K562 (cell line): ENCODE measurements at regions not wholly inside any gene's neighbourhood (a gene's known extent, or its start where the extent isn't known, plus 50 kb on each side); places are given as distances from the start of the nearest gene placed in this dataset.

Source experiments
- ATAC-seq: fragments of 200-7000 bp; cut with Tn5 transposase; 3 replicates; pipeline ENCODE4 v1.9.1; 2020; ENCODE audit warnings: moderate library complexity
- BruUV-seq: library from RNA; stranded (reverse); fragments of 400-500 nt; replicated peaks from 2 replicates; lab custom pipeline; 2021; lab: Mats Ljungman, UMichigan
- CTCF ChIA-PET: fragments of 300-600 bp; formaldehyde crosslinking; extraction: SDS; loops from one replicate; lab custom pipeline; 2021; ENCODE audit warnings: low intra/inter-chr PET ratio; lab: Yijun Ruan, JAX
- POLR2A ChIA-PET: fragments of 300-600, 350-650 bp; sonication (Branson Sonifier 250); formaldehyde crosslinking; extraction: SDS; loops from one replicate; lab custom pipeline; 2021; ENCODE audit warnings: antibody characterized with exemption, inconsistent platforms; lab: Yijun Ruan, JAX
- DNase-seq, 4 experiments: peaks; one replicate each; pipeline versions ENCODE4 v3.0.0 to v3.0.0-alpha.2; 2011 to 2018; ENCODE audit warnings: low spot score in 3 of 4, mixed read lengths in 3 of 4; ENCODE audit errors: extremely low read depth in 1 of 4
- FAIRE-seq: peaks from 2 replicates; lab custom pipeline; 2011; peaks lifted over from hg19 to GRCh38; lab: Jason Lieb, UNC
- H2AFZ ChIP-seq: 2 replicates; pipeline ENCODE4 v1.6.0; 2011; ENCODE audit warnings: low read depth, low read length, control low read depth, inconsistent platforms
- H3K27ac ChIP-seq: fragments of 200-600 bp; 3 replicates; pipeline ENCODE4 v1.8.0; 2011; ENCODE audit warnings: low read depth, mild to moderate bottlenecking, control low read depth, inconsistent platforms, low read length, moderate library complexity, mixed read lengths; ENCODE audit errors: extremely low read depth
- H3K27me3 ChIP-seq, 2 experiments: fragments of 300-600 bp in 1 of 2; 2 replicates in 1 of 2; 3 replicates in 1 of 2; pipeline versions ENCODE4 v1.6.0 to v1.8.0; 2011; ENCODE audit warnings: inconsistent platforms in 2 of 2, low read length in 2 of 2, mild to moderate bottlenecking in 1 of 2, mixed read lengths in 1 of 2, moderate library complexity in 1 of 2; ENCODE audit not compliant: control insufficient read depth in 2 of 2, insufficient read depth in 2 of 2
- H3K36me3 ChIP-seq: fragments of 300-600 bp; 3 replicates; pipeline ENCODE4 v1.8.0; 2011; ENCODE audit warnings: mild to moderate bottlenecking, low read length, inconsistent platforms; ENCODE audit not compliant: control insufficient read depth, insufficient read depth
- H3K4me1 ChIP-seq, 2 experiments: fragments of 200-600 bp in 1 of 2; replicated peaks in 1 of 2; 2 replicates in 1 of 2; 3 replicates in 1 of 2; pipeline versions ENCODE4 v1.5.1 to v1.8.0; 2011; ENCODE audit warnings: inconsistent platforms in 2 of 2, low read length in 2 of 2, mild to moderate bottlenecking in 1 of 2, mixed read lengths in 1 of 2, moderate library complexity in 1 of 2; ENCODE audit not compliant: control insufficient read depth in 2 of 2, insufficient read depth in 2 of 2
- H3K4me2 ChIP-seq: 2 replicates; pipeline ENCODE4 v1.6.1; 2011; ENCODE audit warnings: low read length, control low read depth, inconsistent platforms, mixed read lengths; ENCODE audit not compliant: insufficient read depth
- H3K4me3 ChIP-seq: fragments of 200-600 bp; sonication (generic), shearing (Covaris generic); 2 replicates; pipeline ENCODE4 v1.5.1; 2016; ENCODE audit warnings: control low read depth, inconsistent platforms
- H3K79me2 ChIP-seq: fragments of 200-600 bp; 3 replicates; pipeline ENCODE4 v1.8.0; 2011; ENCODE audit warnings: low read length, inconsistent platforms; ENCODE audit not compliant: control insufficient read depth, insufficient read depth
- H3K9ac ChIP-seq, 2 experiments: 2 replicates each; pipeline versions ENCODE4 v1.6.0 to v1.6.1; 2011; ENCODE audit warnings: low read depth in 2 of 2, low read length in 2 of 2, control low read depth in 1 of 2, inconsistent platforms in 1 of 2, mild to moderate bottlenecking in 1 of 2, mixed read lengths in 1 of 2; ENCODE audit not compliant: insufficient read depth in 1 of 2
- H3K9me1 ChIP-seq: one replicate; pipeline ENCODE4 v1.6.0; 2011; ENCODE audit warnings: inconsistent platforms, mild to moderate bottlenecking, low read length, moderate library complexity; ENCODE audit not compliant: control insufficient read depth, insufficient read depth
- H3K9me3 ChIP-seq: replicated peaks from 2 replicates; pipeline ENCODE4 v1.5.1; 2011; ENCODE audit warnings: low read depth, low read length, inconsistent platforms; ENCODE audit not compliant: control insufficient read depth, insufficient read depth
- H4K20me1 ChIP-seq: replicated peaks from 2 replicates; pipeline ENCODE4 v1.6.1; 2011; ENCODE audit warnings: low read length, inconsistent platforms, mixed read lengths; ENCODE audit not compliant: control insufficient read depth, insufficient read depth
- CHD2 ChIP-seq: IDR thresholded peaks from 2 replicates; pipeline ENCODE4 v1.6.1; 2011; ENCODE audit warnings: low read depth, low read length
- EP300 ChIP-seq: IDR thresholded peaks from 2 replicates; pipeline ENCODE4 v1.6.1; 2012; ENCODE audit warnings: low read length, improper control_type of control experiment
- GATA2 ChIP-seq: sonication (generic); formaldehyde crosslinking; IDR thresholded peaks from 2 replicates; pipeline ENCODE4 v1.4.0; 2020; ENCODE audit warnings: mild to moderate bottlenecking, missing genetic modification reagents
- KLF10 ChIP-seq: fragments of 250-450 bp; sonication (Bioruptor Pico); IDR thresholded peaks from 2 replicates; pipeline ENCODE4 v1.6.1; 2021; ENCODE audit warnings: matching md5 sums
- MTA2 ChIP-seq: fragments of 450-650 bp; IDR thresholded peaks from 2 replicates; pipeline ENCODE4 v1.6.1; 2016; ENCODE audit warnings: low read depth
- NR2C1 ChIP-seq, 2 experiments: fragments of 450-650 bp; IDR thresholded peaks; 2 replicates each; pipeline ENCODE4 v1.6.1; 2017; ENCODE audit warnings: mild to moderate bottlenecking in 2 of 2, antibody characterized with exemption in 1 of 2, inconsistent platforms in 1 of 2, missing compliant biosample characterization in 1 of 2, missing genetic modification characterization in 1 of 2
- POLR2G ChIP-seq: fragments of 200-400 bp; formaldehyde crosslinking; IDR thresholded peaks from 2 replicates; pipeline ENCODE4 v1.6.1; 2017; ENCODE audit warnings: low read depth, mild to moderate bottlenecking, antibody characterized with exemption, low read length, moderate library complexity
- PRPF4 ChIP-seq: fragments of 200-400 bp; formaldehyde crosslinking; IDR thresholded peaks from one replicate; pipeline ENCODE4 v1.6.1; 2017; ENCODE audit warnings: low read length, low read depth, mild to moderate bottlenecking; ENCODE audit not compliant: insufficient read depth, poor library complexity, severe bottlenecking
- SLC30A9 ChIP-seq: fragments of 250-450 bp; sonication (Bioruptor Pico); IDR thresholded peaks from 2 replicates; pipeline ENCODE4 v1.8.0; 2022; ENCODE audit warnings: mild to moderate bottlenecking, moderate library complexity
- SPI1 ChIP-seq: IDR thresholded peaks from 2 replicates; pipeline ENCODE4 v1.6.1; 2011; ENCODE audit warnings: low read depth, low read length, control low read depth, borderline replicate concordance
- TAL1 ChIP-seq: fragments of 450-650 bp; IDR thresholded peaks from 2 replicates; pipeline ENCODE4 v1.6.1; 2016; ENCODE audit warnings: mild to moderate bottlenecking
- TCF7 ChIP-seq: sonication (generic); IDR thresholded peaks from 2 replicates; pipeline ENCODE4 v1.6.1; 2016; ENCODE audit warnings: antibody characterized with exemption, borderline replicate concordance
- ZNF133 ChIP-seq: fragments of 250-450 bp; sonication (Bioruptor Pico); IDR thresholded peaks from 2 replicates; pipeline ENCODE4 v1.4.0; 2020; ENCODE audit warnings: mild to moderate bottlenecking
- ZNF639 ChIP-seq, 2 experiments: fragments of 200-800 bp in 1 of 2; sonication (Bioruptor generic) in 1 of 2; sonication (generic) in 1 of 2; formaldehyde crosslinking in 1 of 2; IDR thresholded peaks in 1 of 2; conservative IDR thresholded peaks in 1 of 2; 2 replicates each; pipeline versions ENCODE4 v1.5.0 to v1.6.1; 2016 to 2020; ENCODE audit warnings: missing compliant biosample characterization in 1 of 2, missing genetic modification characterization in 1 of 2, missing genetic modification reagents in 1 of 2
- ZNF76 ChIP-seq: fragments of 250-450 bp; sonication (Bioruptor Pico); IDR thresholded peaks from 2 replicates; pipeline ENCODE4 v1.4.0; 2020; ENCODE audit warnings: mild to moderate bottlenecking, moderate library complexity, borderline replicate concordance
- ZNF785 ChIP-seq: fragments of 250-450 bp; sonication (Bioruptor Pico); IDR thresholded peaks from 2 replicates; pipeline ENCODE4 v1.4.0; 2020; ENCODE audit warnings: mild to moderate bottlenecking
- WGBS: fragments of 100-300 bp; shearing (Covaris generic); methylation state at CpG from one replicate; pipeline ENCODE4 v1.1.6; 2016; ENCODE audit warnings: low coverage, mixed read lengths; ENCODE audit not compliant: insufficient coverage; ENCODE audit errors: missing lambda C conversion rate; 5-methylcytosine and 5-hydroxymethylcytosine counted together
- in situ Hi-C: fragments of 300-500 bp; cut with MboI; formaldehyde crosslinking; loops from 4 replicates; pipeline ENCODE4 v1.15.0; 2018; ENCODE audit warnings: inconsistent platforms, mixed read lengths
- intact Hi-C: fragments of 100-400 bp; cut with micrococcal nuclease; formaldehyde crosslinking; loops from 2 replicates; pipeline ENCODE4 v1.14.2; 2022

GRCh38 chr18:66687635-66688034, 83.7 kb upstream of the CDH19 start:
- Histone ChIP-seq H3K4me2 (no peak overlapping the region), H3K36me3 (no peaks in the 10 kb centered on the region), H3K4me1 (no peaks in the 10 kb centered on the region), H3K9me1 (no peaks in the 10 kb centered on the region), H3K79me2 (no peaks in the 10 kb centered on the region), H4K20me1 (no peaks in the 10 kb centered on the region), H3K27me3 (no peaks in the 10 kb centered on the region), H3K9me3 (no peaks in the 10 kb centered on the region), H2AFZ (no peak overlapping the region), H3K4me3 (no peak overlapping the region), H3K27ac (no peak overlapping the region), H3K9ac (no peak overlapping the region)
- ChIA-PET CTCF (no interaction called here), POLR2A (no interaction called here)
- in situ Hi-C loops, result no loop called here
- ATAC-seq (no peak), DNase-seq (no peak), FAIRE-seq (no peak)
- no TSS peak for BruUV-seq
- WGBS, result 0% methylated on average over 3 of the region's 5 CpGs
- TF ChIP-seq SPI1, result no peak
- no peak for TF ChIP-seq ZNF76 (CRISPR knock-in tag)
- TF ChIP-seq EP300, result no peak
- TF ChIP-seq TCF7, result no peak
- TF ChIP-seq ZNF133 (CRISPR knock-in tag), result no peak
- intact Hi-C loops, result no loop called here

- POLR2A ChIA-PET, result no interaction called here
- H3K36me3 ChIP-seq, result no peaks in the 10 kb centered on the region
- H4K20me1 ChIP-seq, result no peaks in the 10 kb centered on the region
- no peaks in the 10 kb centered on the region for H3K27me3 ChIP-seq
- H3K9me3 ChIP-seq, result no peaks in the 10 kb centered on the region
- DNase-seq, result no peak
- no peak overlapping the region for H3K4me2 ChIP-seq
- no peak for FAIRE-seq
- no peak overlapping the region for H2AFZ ChIP-seq
- in situ Hi-C loops (no loop called here), intact Hi-C loops (no loop called here)
- WGBS, result 3% methylated on average over 4 of the region's 5 CpGs
- H3K9ac ChIP-seq, result no peak overlapping the region
- no peak for ATAC-seq
- no TSS peak for BruUV-seq
- no peak overlapping the region for H3K27ac ChIP-seq
- no peaks in the 10 kb centered on the region for H3K4me1 ChIP-seq
- no peaks in the 10 kb centered on the region for H3K79me2 ChIP-seq
- H3K9me1 ChIP-seq, result no peaks in the 10 kb centered on the region
- CTCF ChIA-PET, result no interaction called here
- H3K4me3 ChIP-seq, result no peak overlapping the region
- TF ChIP-seq TAL1 (no peak), ZNF785 (CRISPR knock-in tag) (no peak), POLR2G (no peak), MTA2 (no peak), ZNF639 (CRISPR knock-in tag; conservative IDR thresholded peaks at IDR 0.05 in 1 of 2, IDR thresholded peaks at IDR 0.05 in 1 of 2) (no peak), SLC30A9 (CRISPR knock-in tag) (no peak), PRPF4 (no peak), GATA2 (CRISPR knock-in tag) (no peak), KLF10 (CRISPR knock-in tag) (no peak), CHD2 (no peak), NR2C1 (IDR thresholded peaks at IDR 0.05) (no peak), NR2C1 (tag; IDR thresholded peaks at IDR 0.05) (no peak)
These were observed 79.0 kb upstream of the CDH19 start for GRCh38 chr18:66682855-66683322.
